ENCODE measurements at regions not wholly inside any gene's neighbourhood (a gene's known extent, or its start where the extent isn't known, plus 50 kb on each side); places are given as distances from the start of the nearest gene placed in this dataset.
A peak's percentile ranks its signal among the peaks of the same experiment; 100 is the strongest.

- Histone ChIP-seq H2AFZ (ENCODE audit: low read length) (no peak overlapping the region), H3K27me3 (ENCODE audit: low read length) (no peaks in the 10 kb centered on the region), H3K79me2 (ENCODE audit: low read length) (no peaks in the 10 kb centered on the region), H3K4me2 (ENCODE audit: low read depth, low read length, poor library complexity, severe bottlenecking) (no peak overlapping the region), H3K4me1 (ENCODE audit: low read length) (no peaks in the 10 kb centered on the region), H3K4me3 (ENCODE audit: low read length) (no peak overlapping the region), H3K27ac (ENCODE audit: low read length) (no peak overlapping the region), H3K9me2 (replicated peaks; ENCODE audit: insufficient read depth, low read length) (no peaks in the 10 kb centered on the region), H3K9me3 (ENCODE audit: low read length) (no peaks in the 10 kb centered on the region), H3K9ac (ENCODE audit: low read length) (no peak overlapping the region), H3K36me3 (ENCODE audit: insufficient read depth, low read length) (no peaks in the 10 kb centered on the region; the same call in 1 of the 2 replicates), H4K20me1 (ENCODE audit: insufficient read depth, low read depth, low read length) (no peaks in the 10 kb centered on the region)
- no peak for DNase-seq
Measured at GRCh38 chr6:19998541-19998940, 161.4 kb downstream of the ID4 start.

GRCh38 chr6:19999319-20000191 is 162.4 kb downstream of the ID4 start:
- Histone ChIP-seq H3K36me3 (ENCODE audit: insufficient read depth, low read length) (no peaks in the 10 kb centered on the region; the same call in 1 of the 2 replicates), H3K4me2 (ENCODE audit: low read depth, low read length, poor library complexity, severe bottlenecking) (no peak overlapping the region), H3K4me3 (ENCODE audit: low read length) (no peak overlapping the region), H3K27ac (ENCODE audit: low read length) (no peak overlapping the region), H2AFZ (ENCODE audit: low read length) (peak overlapping the region; percentile 65), H3K9me3 (ENCODE audit: low read length) (no peaks in the 10 kb centered on the region), H3K27me3 (ENCODE audit: low read length) (no peaks in the 10 kb centered on the region), H3K9ac (ENCODE audit: low read length) (no peak overlapping the region), H4K20me1 (ENCODE audit: insufficient read depth, low read depth, low read length) (no peaks in the 10 kb centered on the region), H3K4me1 (ENCODE audit: low read length) (no peaks in the 10 kb centered on the region), H3K9me2 (replicated peaks; ENCODE audit: insufficient read depth, low read length) (no peaks in the 10 kb centered on the region), H3K79me2 (ENCODE audit: low read length) (no peaks in the 10 kb centered on the region)
- DNase-seq: peak; percentile 78

DNA sequence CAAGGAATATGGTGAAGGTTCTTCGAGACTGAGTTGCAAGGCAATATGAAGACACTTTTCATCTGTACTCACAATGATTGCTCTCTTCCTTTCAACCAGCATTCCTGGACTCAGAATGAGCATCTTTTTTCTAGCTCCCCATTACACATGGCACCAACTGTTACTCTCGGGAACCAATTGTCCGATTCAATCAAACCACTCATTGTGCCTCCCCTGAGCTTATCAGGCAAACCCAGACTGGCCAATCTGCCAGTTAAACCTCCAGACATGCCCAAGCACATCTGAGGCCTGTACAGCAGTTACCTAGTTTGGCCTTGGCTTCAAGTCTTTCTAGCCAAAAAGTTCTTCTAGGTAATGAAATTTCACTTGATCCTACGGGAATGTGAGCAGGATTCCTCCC is 164.1 kb downstream of the ID4 start:
- no peak overlapping the region for H3K9ac ChIP-seq (ENCODE audit: low read length)
- H3K4me1 ChIP-seq (ENCODE audit: low read length): no peaks in the 10 kb centered on the region
- H3K27ac ChIP-seq (ENCODE audit: low read length): no peak overlapping the region
- H2AFZ ChIP-seq (ENCODE audit: low read length): no peak overlapping the region; the same call in 1 of the 2 replicates
- H3K9me2 ChIP-seq (replicated peaks; ENCODE audit: insufficient read depth, low read length): no peaks in the 10 kb centered on the region
- no peaks in the 10 kb centered on the region for H3K9me3 ChIP-seq (ENCODE audit: low read length)
- no peaks in the 10 kb centered on the region for H3K79me2 ChIP-seq (ENCODE audit: low read length)
- no peaks in the 10 kb centered on the region for H4K20me1 ChIP-seq (ENCODE audit: insufficient read depth, low read depth, low read length)
- no peak overlapping the region for H3K4me2 ChIP-seq (ENCODE audit: low read depth, low read length, poor library complexity, severe bottlenecking)
- no peak overlapping the region for H3K4me3 ChIP-seq (ENCODE audit: low read length)
- no peaks in the 10 kb centered on the region for H3K27me3 ChIP-seq (ENCODE audit: low read length)
- H3K36me3 ChIP-seq (ENCODE audit: insufficient read depth, low read length): no peaks in the 10 kb centered on the region; the same call in 1 of the 2 replicates
- no peak for DNase-seq

- Histone ChIP-seq H3K9ac (ENCODE audit: low read length) (no peak overlapping the region), H3K27ac (ENCODE audit: low read length) (no peak overlapping the region), H3K9me3 (ENCODE audit: low read length) (no peaks in the 10 kb centered on the region), H3K4me2 (ENCODE audit: low read depth, low read length, poor library complexity, severe bottlenecking) (no peak overlapping the region), H4K20me1 (ENCODE audit: insufficient read depth, low read depth, low read length) (no peaks in the 10 kb centered on the region), H3K9me2 (replicated peaks; ENCODE audit: insufficient read depth, low read length) (no peaks in the 10 kb centered on the region), H3K79me2 (ENCODE audit: low read length) (no peaks in the 10 kb centered on the region), H3K4me1 (ENCODE audit: low read length) (no peaks in the 10 kb centered on the region), H2AFZ (ENCODE audit: low read length) (no peak overlapping the region), H3K27me3 (ENCODE audit: low read length) (no peaks in the 10 kb centered on the region), H3K36me3 (ENCODE audit: insufficient read depth, low read length) (no peaks in the 10 kb centered on the region), H3K4me3 (ENCODE audit: low read length) (no peak overlapping the region)
- DNase-seq: no peak
Measured at GRCh38 chr6:20006037-20006436, 168.9 kb downstream of the ID4 start.

GRCh38 chr6:20008131-20008530 is 171.0 kb downstream of the ID4 start:
- Histone ChIP-seq H3K9me2 (replicated peaks; ENCODE audit: insufficient read depth, low read length) (no peaks in the 10 kb centered on the region), H4K20me1 (ENCODE audit: insufficient read depth, low read depth, low read length) (no peaks in the 10 kb centered on the region), H3K36me3 (ENCODE audit: insufficient read depth, low read length) (no peaks in the 10 kb centered on the region), H3K4me1 (ENCODE audit: low read length) (no peaks in the 10 kb centered on the region), H3K27me3 (ENCODE audit: low read length) (no peaks in the 10 kb centered on the region), H3K4me3 (ENCODE audit: low read length) (no peak overlapping the region), H3K79me2 (ENCODE audit: low read length) (no peaks in the 10 kb centered on the region), H3K9me3 (ENCODE audit: low read length) (no peaks in the 10 kb centered on the region), H3K27ac (ENCODE audit: low read length) (no peak overlapping the region), H3K9ac (ENCODE audit: low read length) (no peak overlapping the region), H3K4me2 (ENCODE audit: low read depth, low read length, poor library complexity, severe bottlenecking) (no peak overlapping the region), H2AFZ (ENCODE audit: low read length) (no peak overlapping the region)
- no peak for DNase-seq

GRCh38 chr6:20013066-20013861 is 176.1 kb downstream of the ID4 start:
- no peak overlapping the region for H2AFZ ChIP-seq (ENCODE audit: low read length)
- no peak overlapping the region for H3K9ac ChIP-seq (ENCODE audit: low read length)
- H3K9me2 ChIP-seq (replicated peaks; ENCODE audit: insufficient read depth, low read length): no peaks in the 10 kb centered on the region
- no peak overlapping the region for H3K27ac ChIP-seq (ENCODE audit: low read length)
- H3K4me3 ChIP-seq (ENCODE audit: low read length): no peak overlapping the region
- H3K79me2 ChIP-seq (ENCODE audit: low read length): no peaks in the 10 kb centered on the region
- H4K20me1 ChIP-seq (ENCODE audit: insufficient read depth, low read depth, low read length): no peaks in the 10 kb centered on the region
- DNase-seq: no peak
- H3K27me3 ChIP-seq (ENCODE audit: low read length): no peaks in the 10 kb centered on the region
- H3K36me3 ChIP-seq (ENCODE audit: insufficient read depth, low read length): no peaks in the 10 kb centered on the region
- H3K9me3 ChIP-seq (ENCODE audit: low read length): no peaks in the 10 kb centered on the region
- no peaks in the 10 kb centered on the region for H3K4me1 ChIP-seq (ENCODE audit: low read length)
- H3K4me2 ChIP-seq (ENCODE audit: low read depth, low read length, poor library complexity, severe bottlenecking): no peak overlapping the region

DNA sequence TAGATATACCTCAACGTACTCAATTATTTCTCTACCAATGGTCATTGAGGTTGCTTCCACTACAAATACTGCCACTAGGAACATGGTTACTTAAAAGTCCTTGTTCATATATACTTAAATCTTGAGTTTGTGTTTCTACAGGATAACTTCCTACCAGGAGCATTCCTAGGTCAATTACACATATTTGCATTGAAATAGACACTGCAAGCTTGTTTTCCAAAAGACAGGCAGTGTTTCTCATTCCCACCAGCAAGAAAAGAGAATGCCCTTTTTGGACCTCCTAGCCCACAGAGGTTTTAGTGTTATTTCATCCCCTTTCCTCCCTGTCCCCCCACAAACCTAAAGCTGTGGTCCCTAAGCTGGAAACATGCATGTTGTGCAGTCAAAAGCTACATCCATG is 177.3 kb downstream of the ID4 start:
- Histone ChIP-seq H3K79me2 (ENCODE audit: low read length) (no peaks in the 10 kb centered on the region), H3K4me3 (ENCODE audit: low read length) (no peak overlapping the region), H3K27ac (ENCODE audit: low read length) (no peak overlapping the region), H2AFZ (ENCODE audit: low read length) (no peak overlapping the region), H3K27me3 (ENCODE audit: low read length) (no peaks in the 10 kb centered on the region), H3K4me1 (ENCODE audit: low read length) (no peaks in the 10 kb centered on the region), H3K9ac (ENCODE audit: low read length) (no peak overlapping the region), H3K36me3 (ENCODE audit: insufficient read depth, low read length) (no peaks in the 10 kb centered on the region), H3K9me3 (ENCODE audit: low read length) (no peaks in the 10 kb centered on the region), H3K9me2 (replicated peaks; ENCODE audit: insufficient read depth, low read length) (no peaks in the 10 kb centered on the region), H4K20me1 (ENCODE audit: insufficient read depth, low read depth, low read length) (no peaks in the 10 kb centered on the region), H3K4me2 (ENCODE audit: low read depth, low read length, poor library complexity, severe bottlenecking) (no peak overlapping the region)
- DNase-seq: no peak

GRCh38 chr6:20020526-20020925 is 183.4 kb downstream of the ID4 start:
- Histone ChIP-seq H2AFZ (ENCODE audit: low read length) (no peak overlapping the region), H3K4me1 (ENCODE audit: low read length) (no peaks in the 10 kb centered on the region)

More at GRCh38 chr6:20020526-20020925, 183.4 kb downstream of the ID4 start:
- Histone ChIP-seq H3K27ac (ENCODE audit: low read length) (no peak overlapping the region), H3K79me2 (ENCODE audit: low read length) (no peaks in the 10 kb centered on the region), H3K9me2 (replicated peaks; ENCODE audit: insufficient read depth, low read length) (no peaks in the 10 kb centered on the region), H3K4me3 (ENCODE audit: low read length) (no peak overlapping the region), H3K9ac (ENCODE audit: low read length) (no peak overlapping the region), H3K36me3 (ENCODE audit: insufficient read depth, low read length) (no peaks in the 10 kb centered on the region), H4K20me1 (ENCODE audit: insufficient read depth, low read depth, low read length) (no peaks in the 10 kb centered on the region), H3K27me3 (ENCODE audit: low read length) (no peaks in the 10 kb centered on the region), H3K9me3 (ENCODE audit: low read length) (no peaks in the 10 kb centered on the region), H3K4me2 (ENCODE audit: low read depth, low read length, poor library complexity, severe bottlenecking) (no peak overlapping the region)
- DNase-seq: no peak
